ENCODE measurements at regions not wholly inside any gene's neighbourhood (a gene's known extent, or its start where the extent isn't known, plus 50 kb on each side); places are given as distances from the start of the nearest gene placed in this dataset.
A peak's percentile ranks its signal among the peaks of the same experiment; 100 is the strongest.

DNA sequence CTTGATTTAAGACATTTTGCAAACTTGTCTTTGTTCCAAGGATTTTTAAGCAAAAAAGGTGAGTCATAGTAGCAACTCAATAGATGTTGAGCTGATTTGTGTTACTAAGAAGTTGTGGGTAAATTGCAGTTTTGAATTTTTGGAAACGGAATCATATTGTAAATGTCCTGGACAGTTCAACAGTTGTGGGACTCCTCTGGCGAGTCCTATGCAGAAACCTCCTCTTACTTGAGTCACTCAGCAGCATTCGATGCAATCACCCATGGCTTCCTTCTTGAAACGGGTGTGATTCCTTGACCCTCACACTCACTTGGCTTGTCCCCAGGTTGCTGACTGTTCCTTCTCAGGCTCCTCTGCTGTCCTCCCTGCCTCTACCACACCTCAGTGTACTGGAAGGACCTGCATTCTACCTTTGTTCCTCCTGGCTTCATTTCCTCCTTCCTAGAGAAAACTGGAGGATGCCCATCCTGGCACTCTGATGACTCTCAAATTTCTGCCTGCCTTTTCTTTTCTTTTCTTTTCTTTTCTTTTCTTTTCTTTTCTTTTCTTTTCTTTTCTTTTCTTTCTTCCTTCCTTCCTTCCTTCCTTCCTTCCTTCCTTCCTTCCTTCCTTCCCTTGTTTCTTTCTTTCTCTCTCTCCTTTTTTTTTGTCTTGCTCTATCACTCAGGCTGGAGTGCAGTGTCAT, 52.8 kb upstream of the DGKG start:
- no peak for ATAC-seq (replicated peaks in 1 of 2)
- Mint-ChIP-seq H3K4me3 (peak overlapping the region; percentile 68 to 71), H3K27ac (no peak overlapping the region), H3K36me3 (ENCODE audit: insufficient read depth in 2 of 2) (peaks cover 0 to 1% of the 10 kb centered on the region in 2 donors), H3K27me3 (ENCODE audit: low read depth) (peaks cover 32% of the 10 kb centered on the region), H3K4me1 (ENCODE audit: low read depth) (peaks cover 58% of the 10 kb centered on the region), H3K9me3 (peaks cover 0 to 3% of the 10 kb centered on the region in 2 donors)
- no peak for DNase-seq

DNA sequence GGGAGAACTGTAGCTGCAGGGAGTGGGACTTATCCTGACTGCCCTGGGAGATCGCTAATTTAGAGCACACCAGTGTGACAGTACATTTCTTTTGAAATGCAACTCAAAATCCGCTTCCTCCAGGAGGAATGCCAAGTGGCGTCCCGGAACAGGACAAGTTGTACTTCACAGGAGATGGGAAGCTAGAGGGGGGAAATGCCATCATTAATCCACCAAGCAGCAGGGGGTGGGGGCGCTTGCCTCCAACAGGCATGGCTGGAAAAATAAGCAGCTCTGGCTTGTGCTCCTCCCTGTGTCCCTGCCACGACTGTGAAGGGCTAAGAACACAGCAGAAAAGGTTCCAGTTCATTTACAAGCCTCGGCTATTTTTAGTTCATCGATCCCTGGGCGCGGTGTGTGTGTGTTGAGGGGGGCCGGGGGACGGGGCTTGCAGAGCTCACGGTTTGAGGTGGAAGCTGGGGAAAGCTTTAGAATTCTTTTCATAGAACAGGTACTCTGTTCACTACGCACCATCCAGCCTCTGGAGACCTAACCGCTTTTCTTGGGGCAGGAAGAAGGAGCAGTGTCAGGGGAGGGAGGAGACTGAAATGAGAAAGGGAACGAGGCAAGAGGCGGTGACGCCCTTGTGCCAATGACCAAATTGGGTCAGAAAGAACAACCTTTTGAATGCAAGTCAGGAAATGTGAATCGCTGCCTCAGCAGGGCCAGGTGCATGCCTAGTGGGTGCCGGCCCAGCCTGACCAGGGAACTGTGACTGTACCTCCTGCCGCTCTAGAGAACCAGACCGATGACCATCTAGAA, 51.8 kb upstream of the DGKG start:
- no peak overlapping the region for H3K27ac Mint-ChIP-seq
- peaks cover 58% of the 10 kb centered on the region for H3K4me1 Mint-ChIP-seq (ENCODE audit: low read depth)
- peaks cover 0 to 1% of the 10 kb centered on the region in 2 donors for H3K36me3 Mint-ChIP-seq (ENCODE audit: insufficient read depth in 2 of 2)
- H3K4me3 Mint-ChIP-seq: peak overlapping the region; percentile 68 to 71
- H3K9me3 Mint-ChIP-seq: peaks cover 0 to 3% of the 10 kb centered on the region in 2 donors
- DNase-seq (peak; percentile 28 to 30), ATAC-seq (replicated peaks in 1 of 2) (peak; percentile 35 to 47)
- peaks cover 40% of the 10 kb centered on the region for H3K27me3 Mint-ChIP-seq (ENCODE audit: low read depth)

DNA sequence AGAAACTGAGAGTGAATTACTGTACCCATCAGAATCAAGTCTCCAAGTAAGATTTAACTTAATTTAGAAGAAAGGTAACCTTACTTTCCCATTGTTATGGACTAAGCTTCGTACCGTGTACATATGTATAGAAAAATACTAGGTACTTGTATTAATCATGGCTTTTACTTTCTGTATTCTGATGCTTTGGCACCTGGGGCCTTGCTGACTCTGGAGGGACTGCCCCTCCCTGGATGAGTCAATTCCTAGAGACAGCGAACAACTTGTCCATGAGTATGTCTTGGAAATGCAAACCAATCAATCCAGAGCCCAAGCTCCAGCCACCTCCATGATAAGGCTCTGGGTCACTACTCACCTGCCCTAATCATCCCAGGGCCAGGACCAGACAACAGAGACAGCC, 50.0 kb upstream of the DGKG start:
- H3K27me3 Mint-ChIP-seq (ENCODE audit: low read depth): peaks cover 34% of the 10 kb centered on the region
- H3K9me3 Mint-ChIP-seq: peaks cover 0 to 2% of the 10 kb centered on the region in 2 donors
- no peak overlapping the region for H3K27ac Mint-ChIP-seq
- peaks cover 0 to 1% of the 10 kb centered on the region in 2 donors for H3K36me3 Mint-ChIP-seq (ENCODE audit: insufficient read depth in 2 of 2)
- ATAC-seq (replicated peaks in 1 of 2) (peak; percentile 89 to 93), DNase-seq (peak; percentile 49 to 50)
- peak overlapping the region; percentile 1 to 21 for H3K4me3 Mint-ChIP-seq
- H3K4me1 Mint-ChIP-seq (ENCODE audit: low read depth): peaks cover 44% of the 10 kb centered on the region

Data from activated T-cell treated with anti-CD3 and anti-CD28 coated beads, Interleukin-2, amount 50 U/mL, for 72 hours (primary cell).